NT2/D1 (cell line): ENCODE measurements at regions not wholly inside any gene's neighbourhood (a gene's known extent, or its start where the extent isn't known, plus 50 kb on each side); places are given as distances from the start of the nearest gene placed in this dataset.

ENCODE experiments used
- SUZ12 ChIP-seq: IDR thresholded peaks from 2 replicates; pipeline ENCODE4 v1.6.1; 2011; ENCODE audit not compliant: insufficient read length, insufficient read depth; ENCODE audit errors: extremely low read depth
- YY1 ChIP-seq: IDR thresholded peaks from 2 replicates; pipeline ENCODE4 v1.6.1; 2011; ENCODE audit not compliant: insufficient read length, insufficient read depth
- ZNF274 ChIP-seq: IDR thresholded peaks from 2 replicates; pipeline ENCODE4 v1.6.1; 2011; ENCODE audit warnings: mild to moderate bottlenecking, low read depth, low read length

GRCh38 chr12:94077209-94077608, 71.2 kb upstream of the PLXNC1 start:
- TF ChIP-seq ZNF274 = no peak
- TF ChIP-seq YY1 = no peak
- TF ChIP-seq SUZ12 = no peak
